GM12878 (cell line): ENCODE measurements at regions not wholly inside any gene's neighbourhood (a gene's known extent, or its start where the extent isn't known, plus 50 kb on each side); places are given as distances from the start of the nearest gene placed in this dataset.

Experiments used
- ASH2L ChIP-seq: fragments of 300-600, 200-600 bp; sonication (generic); IDR thresholded peaks from 2 replicates; pipeline ENCODE4 v1.6.1; 2017; ENCODE audit warnings: low read depth, mild to moderate bottlenecking, borderline replicate concordance
- GABPA ChIP-seq: IDR thresholded peaks from 2 replicates; pipeline ENCODE4 v1.6.1; 2014; ENCODE audit warnings: antibody characterized with exemption, low read depth, mild to moderate bottlenecking, inconsistent platforms
- IRF5 ChIP-seq: fragments of 450-650 bp; IDR thresholded peaks from 2 replicates; pipeline ENCODE4 v1.6.1; 2017; ENCODE audit warnings: borderline replicate concordance
- PKNOX1 ChIP-seq: fragments of 450-650 bp; IDR thresholded peaks from 2 replicates; pipeline ENCODE4 v1.6.1; 2016; ENCODE audit warnings: mild to moderate bottlenecking
- TCF7 ChIP-seq: IDR thresholded peaks from 2 replicates; pipeline ENCODE4 v1.6.1; 2014; ENCODE audit warnings: antibody characterized with exemption, borderline replicate concordance

GRCh38 chr21:25362375-25363267 is 244.7 kb downstream of the MRPL39 start:
- TF ChIP-seq TCF7 (no peak), GABPA (no peak), PKNOX1 (no peak), IRF5 (no peak), ASH2L (no peak)
